Activated T-helper 1 cell treated with anti-CD3 and anti-CD28 coated beads, Interleukin-12 subunit alpha, Interleukin-12 subunit beta, Interleukin-2, Interleukin-4 antibody, amounts not matched to agents 30 ng/mL and 10 ng/mL and 1 ng/mL, durations not matched to agents 14 hours and 24 hours and 36 hours (primary cell): ENCODE measurements at regions not wholly inside any gene's neighbourhood (a gene's known extent, or its start where the extent isn't known, plus 50 kb on each side); places are given as distances from the start of the nearest gene placed in this dataset.
"Not testable (repeated sequence)": the region's sequence is repeated elsewhere in the genome, so short reads cannot be mapped to it uniquely, and the experiment has no call there.

Source experiments
- DNase-seq: peaks from one replicate; pipeline ENCODE4 v3.0.0; 2021; ENCODE audit warnings: low spot score
- H3K27ac Mint-ChIP-seq: one replicate; pipeline ENCODE4 v1.8.0; 2021; ENCODE audit warnings: mild to moderate bottlenecking, mixed read lengths
- H3K27me3 Mint-ChIP-seq: one replicate; pipeline ENCODE4 v1.8.0; 2022; ENCODE audit warnings: mild to moderate bottlenecking, moderate library complexity, mixed read lengths; ENCODE audit not compliant: insufficient read depth
- H3K36me3 Mint-ChIP-seq: one replicate; pipeline ENCODE4 v1.8.0; 2021; ENCODE audit warnings: low read depth, mixed read lengths
- H3K4me1 Mint-ChIP-seq: one replicate; pipeline ENCODE4 v1.8.0; 2021; ENCODE audit warnings: low read depth, mixed read lengths
- H3K4me3 Mint-ChIP-seq: one replicate; pipeline ENCODE4 v1.8.0; 2021; ENCODE audit warnings: mild to moderate bottlenecking, moderate library complexity, mixed read lengths
- H3K9me3 Mint-ChIP-seq: one replicate; pipeline ENCODE4 v1.8.0; 2021; ENCODE audit warnings: mixed read lengths
- intact Hi-C: fragments of 100-400 bp; cut with micrococcal nuclease; formaldehyde crosslinking; loops from one replicate; pipeline ENCODE4 v1.15.1; 2024

GRCh38 chr5:107005161-107005560, 665.6 kb downstream of the EFNA5 start:
- no peak overlapping the region for H3K27ac Mint-ChIP-seq
- no peak for DNase-seq
- no peak overlapping the region for H3K4me3 Mint-ChIP-seq
- no peaks in the 10 kb centered on the region for H3K27me3 Mint-ChIP-seq
- H3K36me3 Mint-ChIP-seq = no peaks in the 10 kb centered on the region
- intact Hi-C loops = no loop called here
- H3K4me1 Mint-ChIP-seq = no peaks in the 10 kb centered on the region
- H3K9me3 Mint-ChIP-seq = no peaks in the 10 kb centered on the region

GRCh38 chr5:107002115-107002514, 668.6 kb downstream of the EFNA5 start:
- Mint-ChIP-seq H3K27me3 (no peaks in the 10 kb centered on the region), H3K4me3 (no peak overlapping the region), H3K9me3 (peaks cover 5% of the 10 kb centered on the region), H3K36me3 (no peaks in the 10 kb centered on the region), H3K27ac (no peak overlapping the region), H3K4me1 (no peaks in the 10 kb centered on the region)
- DNase-seq = no peak
- intact Hi-C loops = no loop called here

GRCh38 chr5:106999506-106999905, 671.2 kb downstream of the EFNA5 start:
- H3K9me3 Mint-ChIP-seq, H3K4me3 Mint-ChIP-seq, DNase-seq, intact Hi-C loops, H3K36me3 Mint-ChIP-seq, H3K27ac Mint-ChIP-seq, H3K4me1 Mint-ChIP-seq, H3K27me3 Mint-ChIP-seq: not testable (repeated sequence)

GRCh38 chr5:106986006-106986405, 684.7 kb downstream of the EFNA5 start:
- DNase-seq = no peak
- Mint-ChIP-seq H3K27me3 (no peaks in the 10 kb centered on the region), H3K4me1 (no peaks in the 10 kb centered on the region), H3K4me3 (no peak overlapping the region), H3K9me3 (no peaks in the 10 kb centered on the region), H3K36me3 (no peaks in the 10 kb centered on the region), H3K27ac (no peak overlapping the region)
- intact Hi-C loops = no loop called here

- Mint-ChIP-seq H3K27ac (no peak overlapping the region), H3K4me3 (no peak overlapping the region), H3K4me1 (no peaks in the 10 kb centered on the region), H3K9me3 (no peaks in the 10 kb centered on the region), H3K27me3 (no peaks in the 10 kb centered on the region), H3K36me3 (no peaks in the 10 kb centered on the region)
- intact Hi-C loops = no loop called here
- DNase-seq = no peak
Observed at GRCh38 chr5:106985174-106985573, 685.6 kb downstream of the EFNA5 start.

GRCh38 chr5:106979178-106979577, 691.6 kb downstream of the EFNA5 start:
- H3K27me3 Mint-ChIP-seq, H3K27ac Mint-ChIP-seq, DNase-seq, intact Hi-C loops, H3K9me3 Mint-ChIP-seq, H3K4me1 Mint-ChIP-seq, H3K4me3 Mint-ChIP-seq, H3K36me3 Mint-ChIP-seq: not testable (repeated sequence)

- DNase-seq, intact Hi-C loops, H3K4me1 Mint-ChIP-seq, H3K27me3 Mint-ChIP-seq, H3K4me3 Mint-ChIP-seq, H3K27ac Mint-ChIP-seq, H3K9me3 Mint-ChIP-seq, H3K36me3 Mint-ChIP-seq: not testable (repeated sequence)
Observed at GRCh38 chr5:106978582-106979165, 692.1 kb downstream of the EFNA5 start.

GRCh38 chr5:106976363-106976762, 694.4 kb downstream of the EFNA5 start:
- Mint-ChIP-seq H3K9me3 (no peaks in the 10 kb centered on the region), H3K4me1 (no peaks in the 10 kb centered on the region), H3K36me3 (no peaks in the 10 kb centered on the region), H3K27me3 (no peaks in the 10 kb centered on the region), H3K27ac (no peak overlapping the region), H3K4me3 (no peak overlapping the region)
- intact Hi-C loops = no loop called here
- DNase-seq = no peak

GRCh38 chr5:106974272-106974671, 696.5 kb downstream of the EFNA5 start:
- Mint-ChIP-seq H3K27ac (no peak overlapping the region), H3K36me3 (no peaks in the 10 kb centered on the region), H3K27me3 (no peaks in the 10 kb centered on the region), H3K4me3 (no peak overlapping the region), H3K9me3 (no peaks in the 10 kb centered on the region), H3K4me1 (no peaks in the 10 kb centered on the region)
- intact Hi-C loops = no loop called here
- no peak for DNase-seq

- H3K4me3 Mint-ChIP-seq = no peak overlapping the region
- no peaks in the 10 kb centered on the region for H3K9me3 Mint-ChIP-seq
- intact Hi-C loops = no loop called here
- no peak for DNase-seq
- no peaks in the 10 kb centered on the region for H3K27me3 Mint-ChIP-seq
- no peak overlapping the region for H3K27ac Mint-ChIP-seq
- H3K36me3 Mint-ChIP-seq = no peaks in the 10 kb centered on the region
- H3K4me1 Mint-ChIP-seq = no peaks in the 10 kb centered on the region
Observed at GRCh38 chr5:106966686-106967315, 703.9 kb downstream of the EFNA5 start.

- Mint-ChIP-seq H3K27ac (no peak overlapping the region), H3K36me3 (no peaks in the 10 kb centered on the region), H3K27me3 (no peaks in the 10 kb centered on the region), H3K4me1 (no peaks in the 10 kb centered on the region), H3K9me3 (no peaks in the 10 kb centered on the region), H3K4me3 (no peak overlapping the region)
- intact Hi-C loops = no loop called here
- DNase-seq = no peak
Observed at GRCh38 chr5:106964132-106964531, 706.6 kb downstream of the EFNA5 start.

- no peaks in the 10 kb centered on the region for H3K36me3 Mint-ChIP-seq
- no peak for DNase-seq
- no peaks in the 10 kb centered on the region for H3K9me3 Mint-ChIP-seq
- no peaks in the 10 kb centered on the region for H3K27me3 Mint-ChIP-seq
- H3K4me3 Mint-ChIP-seq = no peak overlapping the region
- intact Hi-C loops = no loop called here
- no peaks in the 10 kb centered on the region for H3K4me1 Mint-ChIP-seq
- no peak overlapping the region for H3K27ac Mint-ChIP-seq
Observed at GRCh38 chr5:106963630-106964029, 707.1 kb downstream of the EFNA5 start.

- intact Hi-C loops = no loop called here
- no peak for DNase-seq
- H3K27ac Mint-ChIP-seq = no peak overlapping the region
- no peaks in the 10 kb centered on the region for H3K36me3 Mint-ChIP-seq
- no peaks in the 10 kb centered on the region for H3K4me1 Mint-ChIP-seq
- H3K9me3 Mint-ChIP-seq = no peaks in the 10 kb centered on the region
- H3K27me3 Mint-ChIP-seq = no peaks in the 10 kb centered on the region
- H3K4me3 Mint-ChIP-seq = no peak overlapping the region
Observed at GRCh38 chr5:106962464-106963230, 708.1 kb downstream of the EFNA5 start.
